ENCODE measurements at regions not wholly inside any gene's neighbourhood (a gene's known extent, or its start where the extent isn't known, plus 50 kb on each side); places are given as distances from the start of the nearest gene placed in this dataset.

- Histone ChIP-seq H3K9me3 (no peaks in the 10 kb centered on the region), H3K27ac (no peak overlapping the region), H3K4me3 (no peak overlapping the region), H3K36me3 (no peaks in the 10 kb centered on the region), H3K4me1 (no peaks in the 10 kb centered on the region), H3K27me3 (no peaks in the 10 kb centered on the region)
- no peak for DNase-seq (ENCODE audit: low spot score in 2 of 2)
- 58% methylated on average over 1 of the region's 1 CpG for WGBS
- TF ChIP-seq POLR2AphosphoS5 (IDR thresholded peaks at IDR 0.05) (no peak), POLR2A (IDR thresholded peaks at IDR 0.05) (no peak), EP300 (IDR thresholded peaks at IDR 0.05) (no peak)
- TF ChIP-seq, protein P1, sequence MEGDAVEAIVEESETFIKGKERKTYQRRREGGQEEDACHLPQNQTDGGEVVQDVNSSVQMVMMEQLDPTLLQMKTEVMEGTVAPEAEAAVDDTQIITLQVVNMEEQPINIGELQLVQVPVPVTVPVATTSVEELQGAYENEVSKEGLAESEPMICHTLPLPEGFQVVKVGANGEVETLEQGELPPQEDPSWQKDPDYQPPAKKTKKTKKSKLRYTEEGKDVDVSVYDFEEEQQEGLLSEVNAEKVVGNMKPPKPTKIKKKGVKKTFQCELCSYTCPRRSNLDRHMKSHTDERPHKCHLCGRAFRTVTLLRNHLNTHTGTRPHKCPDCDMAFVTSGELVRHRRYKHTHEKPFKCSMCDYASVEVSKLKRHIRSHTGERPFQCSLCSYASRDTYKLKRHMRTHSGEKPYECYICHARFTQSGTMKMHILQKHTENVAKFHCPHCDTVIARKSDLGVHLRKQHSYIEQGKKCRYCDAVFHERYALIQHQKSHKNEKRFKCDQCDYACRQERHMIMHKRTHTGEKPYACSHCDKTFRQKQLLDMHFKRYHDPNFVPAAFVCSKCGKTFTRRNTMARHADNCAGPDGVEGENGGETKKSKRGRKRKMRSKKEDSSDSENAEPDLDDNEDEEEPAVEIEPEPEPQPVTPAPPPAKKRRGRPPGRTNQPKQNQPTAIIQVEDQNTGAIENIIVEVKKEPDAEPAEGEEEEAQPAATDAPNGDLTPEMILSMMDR (IDR thresholded peaks at IDR 0.05) = no peak
Observed at GRCh38 chr7:91462316-91462715, 198.1 kb downstream of the FZD1 start.

DNA sequence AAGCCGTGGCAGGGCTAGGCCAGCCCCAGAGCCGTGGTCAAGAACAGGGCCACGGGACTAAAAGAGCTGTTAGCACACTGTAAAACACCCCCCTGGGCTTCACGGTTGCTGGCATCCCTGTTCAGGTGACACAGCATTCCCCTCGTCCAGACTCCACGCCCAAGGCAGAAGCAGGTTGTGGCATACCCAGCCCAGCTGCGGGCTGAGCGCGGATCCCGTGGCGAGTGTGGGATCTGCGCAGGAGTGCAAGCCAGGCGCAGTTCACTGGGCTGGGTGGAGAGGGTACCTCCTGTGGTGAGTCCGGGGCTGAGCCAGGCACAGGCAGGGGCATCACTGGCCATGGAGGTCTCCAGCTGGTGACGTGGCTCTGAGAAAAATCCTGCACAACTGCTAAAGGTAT, 199.1 kb downstream of the FZD1 start:
- Histone ChIP-seq H3K9me3 (no peaks in the 10 kb centered on the region), H3K36me3 (no peaks in the 10 kb centered on the region), H3K27me3 (no peaks in the 10 kb centered on the region), H3K4me3 (no peak overlapping the region), H3K4me1 (no peaks in the 10 kb centered on the region), H3K27ac (no peak overlapping the region)
- DNase-seq (ENCODE audit: low spot score in 2 of 2) = no peak
- WGBS = 90% methylated on average over 13 of the region's 15 CpGs
- TF ChIP-seq, protein P1 (IDR thresholded peaks at IDR 0.05) = no peak
- TF ChIP-seq EP300 (IDR thresholded peaks at IDR 0.05) (no peak), POLR2A (IDR thresholded peaks at IDR 0.05) (no peak)

DNA sequence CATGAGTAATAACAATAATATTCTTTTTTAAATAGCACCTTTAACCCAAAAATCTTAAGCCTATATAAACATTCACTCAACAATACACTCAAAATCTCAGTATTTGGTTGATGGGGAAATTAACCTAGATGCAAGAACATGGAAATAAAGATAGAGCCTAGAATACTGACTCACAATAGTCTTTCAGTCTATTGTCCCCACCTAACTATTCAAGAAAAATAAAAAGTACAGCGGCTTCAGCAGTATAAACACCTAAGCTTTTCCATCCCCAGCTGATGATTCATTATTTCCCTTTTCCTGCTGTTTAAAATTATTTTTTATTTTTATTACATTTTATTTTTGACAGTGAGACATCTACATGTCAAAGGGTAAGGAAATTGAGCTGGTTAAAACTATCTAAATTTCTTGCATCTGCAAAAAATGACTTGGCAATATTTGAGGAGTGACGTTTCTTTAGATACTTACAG, 201.4 kb downstream of the FZD1 start:
- DNase-seq (ENCODE audit: low spot score in 2 of 2) = no peak
- 60% methylated on average over 2 of the region's 2 CpGs for WGBS
- H3K9me3 ChIP-seq = no peaks in the 10 kb centered on the region
- no peak overlapping the region for H3K27ac ChIP-seq
- TF ChIP-seq POLR2A (IDR thresholded peaks at IDR 0.05) (no peak), EP300 (IDR thresholded peaks at IDR 0.05) (no peak), POLR2AphosphoS5 (IDR thresholded peaks at IDR 0.05) (no peak)
- TF ChIP-seq, protein P1 (IDR thresholded peaks at IDR 0.05) = no peak
- H3K36me3 ChIP-seq = no peaks in the 10 kb centered on the region
- H3K4me1 ChIP-seq = no peaks in the 10 kb centered on the region
- no peaks in the 10 kb centered on the region for H3K27me3 ChIP-seq
- no peak overlapping the region for H3K4me3 ChIP-seq

DNA sequence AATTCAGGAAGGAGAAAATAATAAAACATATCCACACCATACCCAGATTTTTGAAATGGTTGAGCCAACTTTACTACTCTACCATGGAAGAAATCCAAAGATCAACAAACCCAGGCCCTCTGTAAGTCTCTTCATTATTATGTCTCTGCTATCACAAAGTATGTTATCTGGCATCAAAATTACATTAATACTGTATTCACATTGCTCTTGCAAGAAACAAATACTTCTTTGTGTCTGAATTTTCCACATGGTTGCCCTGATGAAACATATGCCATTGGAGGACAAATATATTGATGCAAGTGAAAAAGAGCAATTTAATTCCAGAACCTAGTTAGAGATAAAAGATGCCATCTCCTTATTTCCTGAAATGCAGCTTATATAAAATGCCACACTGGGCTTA, 204.0 kb downstream of the FZD1 start:
- H3K27ac ChIP-seq = no peak overlapping the region
- DNase-seq (ENCODE audit: low spot score in 2 of 2) = no peak
- no peaks in the 10 kb centered on the region for H3K4me1 ChIP-seq
- peaks cover 1% of the 10 kb centered on the region for H3K9me3 ChIP-seq
- no peak overlapping the region for H3K4me3 ChIP-seq
- no peaks in the 10 kb centered on the region for H3K36me3 ChIP-seq
- H3K27me3 ChIP-seq = no peaks in the 10 kb centered on the region
- no peak for TF ChIP-seq POLR2A (IDR thresholded peaks at IDR 0.05)
- no peak for TF ChIP-seq POLR2AphosphoS5 (IDR thresholded peaks at IDR 0.05)
- TF ChIP-seq, protein P1 (IDR thresholded peaks at IDR 0.05) = no peak
- TF ChIP-seq EP300 (IDR thresholded peaks at IDR 0.05) = no peak

DNA sequence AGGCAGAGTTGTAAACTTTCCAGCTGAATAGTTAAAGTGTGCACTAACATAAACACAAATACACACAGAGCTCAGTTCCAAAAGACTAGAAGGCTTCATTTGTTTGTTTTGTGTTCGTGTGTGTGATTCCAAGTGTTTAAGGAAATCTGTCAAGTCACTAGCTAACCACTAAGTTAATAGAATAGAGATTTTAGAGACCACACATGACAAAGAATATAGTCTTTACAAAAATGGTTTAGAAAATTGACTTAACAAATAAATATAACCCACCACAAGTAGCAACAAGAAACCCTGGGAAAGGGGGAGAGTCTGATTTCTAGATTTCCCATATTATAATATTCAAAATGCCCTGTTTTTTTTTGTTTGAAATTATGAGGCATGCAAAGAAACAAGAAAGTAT, 209.4 kb downstream of the FZD1 start:
- H3K4me1 ChIP-seq = no peaks in the 10 kb centered on the region
- TF ChIP-seq, protein P1 (IDR thresholded peaks at IDR 0.05) = no peak
- TF ChIP-seq EP300 (IDR thresholded peaks at IDR 0.05) = no peak
- no peak for TF ChIP-seq POLR2AphosphoS5 (IDR thresholded peaks at IDR 0.05)
- TF ChIP-seq POLR2A (IDR thresholded peaks at IDR 0.05) = no peak
- no peak overlapping the region for H3K4me3 ChIP-seq
- WGBS = 59% methylated on average over 1 of the region's 1 CpG
- H3K27ac ChIP-seq = no peak overlapping the region
- H3K27me3 ChIP-seq = no peaks in the 10 kb centered on the region
- peaks cover 18% of the 10 kb centered on the region for H3K9me3 ChIP-seq
- H3K36me3 ChIP-seq = no peaks in the 10 kb centered on the region
- no peak for DNase-seq (ENCODE audit: low spot score in 2 of 2)

Data from suprapubic skin (tissue), 4 donors.